ENCODE measurements at regions not wholly inside any gene's neighbourhood (a gene's known extent, or its start where the extent isn't known, plus 50 kb on each side); places are given as distances from the start of the nearest gene placed in this dataset.

DNA sequence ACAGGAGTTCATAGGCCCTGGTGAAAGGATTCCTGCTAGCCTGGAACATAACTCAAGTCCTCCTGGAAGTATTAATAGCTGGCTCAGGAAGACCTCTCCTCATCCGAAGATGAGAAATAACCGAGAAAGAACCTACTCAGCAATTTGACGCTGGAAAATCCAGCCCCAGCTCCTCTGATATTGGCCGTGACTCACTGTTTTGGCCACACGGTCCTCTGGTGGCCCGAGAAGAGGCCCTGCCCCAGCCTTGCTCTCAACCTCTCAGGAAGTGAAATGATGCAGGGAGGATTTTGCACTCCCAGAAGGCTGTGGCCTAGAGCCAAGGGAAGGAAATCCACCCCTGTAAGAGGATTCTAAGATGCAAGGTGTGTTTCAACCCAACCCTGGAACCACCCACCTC lies 121.6 kb downstream of the MTPAP start:
- no TSS peak for BruUV-seq (replicated peaks)
- no peaks in the 10 kb centered on the region for H3K27me3 ChIP-seq (replicated peaks in 1 of 2; ENCODE audit: control insufficient read depth in 2 of 2, insufficient read depth in 2 of 2, low read length in 1 of 2)
- RAD21 ChIA-PET (ENCODE audit: unreplicated experiment) = no interaction called here
- FAIRE-seq (no peak), DNase-seq (ENCODE audit: low read depth, low spot score) (no peak), ATAC-seq (no peak)
- H3K79me2 ChIP-seq (ENCODE audit: control insufficient read depth, insufficient read depth, low read length) = no peaks in the 10 kb centered on the region
- no peaks in the 10 kb centered on the region; the same call in 2 of the 3 replicates for H3K9me3 ChIP-seq (replicated peaks; ENCODE audit: control insufficient read depth, insufficient read depth, low read length)
- TF ChIP-seq REST (IDR thresholded peaks at IDR 0.05; ENCODE audit: low read depth, low read length) (no peak), ETV6 (conservative IDR thresholded peaks at IDR 0.05 in 1 of 2, IDR thresholded peaks at IDR 0.05 in 1 of 2; ENCODE audit: borderline replicate concordance in 1 of 2, low read depth in 1 of 2) (no peak), NR2C2 (IDR thresholded peaks at IDR 0.05; ENCODE audit: borderline replicate concordance, control insufficient read depth, insufficient read length, low read depth) (no peak), ZNF274 (IDR thresholded peaks at IDR 0.05; ENCODE audit: insufficient read depth, insufficient read length) (no peak), CBX3 (IDR thresholded peaks at IDR 0.05; ENCODE audit: borderline replicate concordance, low read depth) (no peak), RELB (IDR thresholded peaks at IDR 0.05; ENCODE audit: low read depth) (no peak), PAX5 (IDR thresholded peaks at IDR 0.05; ENCODE audit: borderline replicate concordance, low read depth, low read length) (no peak), ZSCAN29 (IDR thresholded peaks at IDR 0.05) (no peak)
- TF ChIP-seq, protein P1, sequence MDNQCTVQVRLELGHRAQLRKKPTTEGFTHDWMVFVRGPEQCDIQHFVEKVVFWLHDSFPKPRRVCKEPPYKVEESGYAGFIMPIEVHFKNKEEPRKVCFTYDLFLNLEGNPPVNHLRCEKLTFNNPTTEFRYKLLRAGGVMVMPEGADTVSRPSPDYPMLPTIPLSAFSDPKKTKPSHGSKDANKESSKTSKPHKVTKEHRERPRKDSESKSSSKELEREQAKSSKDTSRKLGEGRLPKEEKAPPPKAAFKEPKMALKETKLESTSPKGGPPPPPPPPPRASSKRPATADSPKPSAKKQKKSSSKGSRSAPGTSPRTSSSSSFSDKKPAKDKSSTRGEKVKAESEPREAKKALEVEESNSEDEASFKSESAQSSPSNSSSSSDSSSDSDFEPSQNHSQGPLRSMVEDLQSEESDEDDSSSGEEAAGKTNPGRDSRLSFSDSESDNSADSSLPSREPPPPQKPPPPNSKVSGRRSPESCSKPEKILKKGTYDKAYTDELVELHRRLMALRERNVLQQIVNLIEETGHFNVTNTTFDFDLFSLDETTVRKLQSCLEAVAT (IDR thresholded peaks at IDR 0.05) = no peak
- TF ChIP-seq, protein P2, sequence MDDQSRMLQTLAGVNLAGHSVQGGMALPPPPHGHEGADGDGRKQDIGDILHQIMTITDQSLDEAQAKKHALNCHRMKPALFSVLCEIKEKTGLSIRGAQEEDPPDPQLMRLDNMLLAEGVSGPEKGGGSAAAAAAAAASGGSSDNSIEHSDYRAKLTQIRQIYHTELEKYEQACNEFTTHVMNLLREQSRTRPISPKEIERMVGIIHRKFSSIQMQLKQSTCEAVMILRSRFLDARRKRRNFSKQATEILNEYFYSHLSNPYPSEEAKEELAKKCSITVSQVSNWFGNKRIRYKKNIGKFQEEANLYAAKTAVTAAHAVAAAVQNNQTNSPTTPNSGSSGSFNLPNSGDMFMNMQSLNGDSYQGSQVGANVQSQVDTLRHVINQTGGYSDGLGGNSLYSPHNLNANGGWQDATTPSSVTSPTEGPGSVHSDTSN (IDR thresholded peaks at IDR 0.05; ENCODE audit: insufficient replicate concordance, low read depth, low read length) = no peak
- TF ChIP-seq, protein P3, sequence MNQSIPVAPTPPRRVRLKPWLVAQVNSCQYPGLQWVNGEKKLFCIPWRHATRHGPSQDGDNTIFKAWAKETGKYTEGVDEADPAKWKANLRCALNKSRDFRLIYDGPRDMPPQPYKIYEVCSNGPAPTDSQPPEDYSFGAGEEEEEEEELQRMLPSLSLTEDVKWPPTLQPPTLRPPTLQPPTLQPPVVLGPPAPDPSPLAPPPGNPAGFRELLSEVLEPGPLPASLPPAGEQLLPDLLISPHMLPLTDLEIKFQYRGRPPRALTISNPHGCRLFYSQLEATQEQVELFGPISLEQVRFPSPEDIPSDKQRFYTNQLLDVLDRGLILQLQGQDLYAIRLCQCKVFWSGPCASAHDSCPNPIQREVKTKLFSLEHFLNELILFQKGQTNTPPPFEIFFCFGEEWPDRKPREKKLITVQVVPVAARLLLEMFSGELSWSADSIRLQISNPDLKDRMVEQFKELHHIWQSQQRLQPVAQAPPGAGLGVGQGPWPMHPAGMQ (IDR thresholded peaks at IDR 0.05; ENCODE audit: borderline replicate concordance) = no peak
- no peaks in the 10 kb centered on the region; the same call in 1 of the 2 replicates for H4K20me1 ChIP-seq (ENCODE audit: control insufficient read depth, insufficient read depth)
- H3K4me3 ChIP-seq = no peak overlapping the region
- POLR2A ChIA-PET = no interaction called here
- H3K4me1 ChIP-seq (ENCODE audit: control insufficient read depth, insufficient read depth, low read length) = peaks cover 5% of the 10 kb centered on the region
- H2AFZ ChIP-seq (ENCODE audit: control insufficient read depth, low read depth, low read length) = no peak overlapping the region
- CTCF ChIA-PET = interaction anchor here (1.3 kb wide), 1 partner anchor 14 kb away, joined by 3 read pairs; no protein-coding TSS in a partner anchor
- H3K36me3 ChIP-seq (ENCODE audit: control insufficient read depth in 2 of 2, insufficient read depth in 2 of 2, low read length in 1 of 2) = no peaks in the 10 kb centered on the region
- no peak overlapping the region for H3K27ac ChIP-seq (ENCODE audit: control insufficient read depth, insufficient read depth)
- SMC1A ChIA-PET (ENCODE audit: uncharacterized antibody, unreplicated experiment) = no interaction called here
- no peak overlapping the region for H3K4me2 ChIP-seq (ENCODE audit: control insufficient read depth, insufficient read depth)
- in situ Hi-C loops (cut with MboI) (loop anchor here (25.0 kb wide), 1 partner anchor 215 kb away; no protein-coding TSS in a partner anchor), intact Hi-C loops (cut with micrococcal nuclease; ENCODE audit: unreplicated experiment) (no loop called here)
- WGBS (ENCODE audit: insufficient coverage, insufficient replicate concordance, low lambda C conversion rate, missing lambda C conversion rate) = 47% methylated on average over 6 of the region's 6 CpGs
- H3K9ac ChIP-seq (ENCODE audit: control insufficient read depth, insufficient read depth, low read length) = no peak overlapping the region

All from GM12878 (cell line).